ENCODE measurements at regions not wholly inside any gene's neighbourhood (a gene's known extent, or its start where the extent isn't known, plus 50 kb on each side); places are given as distances from the start of the nearest gene placed in this dataset.

DNA sequence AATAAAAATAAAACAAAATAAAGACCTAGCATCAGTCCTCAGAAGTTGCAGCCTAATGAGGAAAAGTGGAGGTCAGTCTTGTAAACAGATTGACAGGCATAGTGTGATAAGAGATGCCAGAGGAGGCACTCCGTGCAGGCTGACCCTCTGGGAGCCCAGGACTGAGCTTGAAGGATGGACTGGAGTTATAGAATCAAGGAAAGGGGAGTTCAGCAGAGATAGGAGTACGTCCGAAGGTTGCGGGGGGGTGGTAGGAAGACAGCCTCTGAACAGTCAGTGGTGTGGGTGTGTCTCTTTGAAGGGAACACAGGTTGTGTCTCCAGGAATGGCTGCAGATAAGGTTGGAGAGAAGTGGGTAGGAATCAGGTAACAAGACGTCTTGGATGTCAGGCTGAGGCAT is 126.1 kb upstream of the CPEB4 start:
- CTCF ChIA-PET, result interaction anchor here (0.6 kb wide), 1 partner anchor 1279 kb away, joined by 3 read pairs; no protein-coding TSS in a partner anchor
- POLR2A ChIA-PET, result no interaction called here
- TF ChIP-seq ZNF629 (tag by site-specific recombination; IDR thresholded peaks at IDR 0.05), result no peak
- no peak for TF ChIP-seq ZNF202 (tag by site-specific recombination; IDR thresholded peaks at IDR 0.05; ENCODE audit: borderline replicate concordance)
- no peak for TF ChIP-seq ZNF544 (tag by site-specific recombination; IDR thresholded peaks at IDR 0.05)
- TF ChIP-seq ZNF19 (tag by site-specific recombination; IDR thresholded peaks at IDR 0.05; ENCODE audit: low read depth), result no peak
- no peak for TF ChIP-seq ZNF654 (tag by site-specific recombination; IDR thresholded peaks at IDR 0.05; ENCODE audit: low read depth)
- no peak for TF ChIP-seq ZNF416 (tag by site-specific recombination; IDR thresholded peaks at IDR 0.05)
- TF ChIP-seq MYNN (tag by site-specific recombination; IDR thresholded peaks at IDR 0.05; ENCODE audit: borderline replicate concordance), result no peak
- TF ChIP-seq ZNF23 (tag by site-specific recombination; IDR thresholded peaks at IDR 0.05; ENCODE audit: borderline replicate concordance), result no peak
- TF ChIP-seq ZNF558 (tag by site-specific recombination; IDR thresholded peaks at IDR 0.05), result no peak
- TF ChIP-seq, protein P1, sequence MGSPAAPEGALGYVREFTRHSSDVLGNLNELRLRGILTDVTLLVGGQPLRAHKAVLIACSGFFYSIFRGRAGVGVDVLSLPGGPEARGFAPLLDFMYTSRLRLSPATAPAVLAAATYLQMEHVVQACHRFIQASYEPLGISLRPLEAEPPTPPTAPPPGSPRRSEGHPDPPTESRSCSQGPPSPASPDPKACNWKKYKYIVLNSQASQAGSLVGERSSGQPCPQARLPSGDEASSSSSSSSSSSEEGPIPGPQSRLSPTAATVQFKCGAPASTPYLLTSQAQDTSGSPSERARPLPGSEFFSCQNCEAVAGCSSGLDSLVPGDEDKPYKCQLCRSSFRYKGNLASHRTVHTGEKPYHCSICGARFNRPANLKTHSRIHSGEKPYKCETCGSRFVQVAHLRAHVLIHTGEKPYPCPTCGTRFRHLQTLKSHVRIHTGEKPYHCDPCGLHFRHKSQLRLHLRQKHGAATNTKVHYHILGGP (tag by site-specific recombination; IDR thresholded peaks at IDR 0.05), result no peak
- H3K36me3 ChIP-seq (ENCODE audit: control insufficient read depth in 2 of 2, insufficient read depth in 1 of 2, low read length in 2 of 2), result no peaks in the 10 kb centered on the region
- H3K4me3 ChIP-seq (ENCODE audit: low read depth, low read length), result no peak overlapping the region
- peaks cover 7% of the 10 kb centered on the region; the same call in 1 of the 2 replicates for H3K4me1 ChIP-seq (ENCODE audit: control insufficient read depth, insufficient read depth, low read length)
- H3K27ac ChIP-seq (ENCODE audit: extremely low read depth, low read depth, low read length), result no peak overlapping the region
- H3K9me3 ChIP-seq (ENCODE audit: control insufficient read depth, insufficient read depth, low read depth, low read length), result no peaks in the 10 kb centered on the region

DNA sequence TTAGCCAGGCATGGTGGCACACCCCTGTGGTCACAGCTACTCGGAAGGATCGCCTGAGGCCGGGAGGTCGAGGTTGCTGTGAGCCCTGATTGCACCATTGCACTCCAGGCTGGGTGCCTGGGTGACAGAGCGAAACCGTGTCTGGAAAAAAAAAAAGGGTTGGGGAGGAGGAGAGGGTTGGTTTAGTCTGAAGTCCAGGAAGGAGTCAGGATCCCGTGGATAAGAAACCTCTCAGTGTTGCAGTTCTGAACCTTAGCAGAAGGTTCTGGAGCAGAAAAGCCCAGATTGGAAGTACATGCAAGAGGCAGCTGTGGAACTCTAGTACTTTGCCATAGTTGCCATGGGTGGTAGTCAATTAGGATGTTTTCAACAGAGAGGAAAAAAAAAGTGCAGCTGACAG is 125.2 kb upstream of the CPEB4 start:
- POLR2A ChIA-PET, result no interaction called here
- Histone ChIP-seq H3K9me3 (ENCODE audit: control insufficient read depth, insufficient read depth, low read depth, low read length) (no peaks in the 10 kb centered on the region), H3K27ac (ENCODE audit: extremely low read depth, low read depth, low read length) (no peak overlapping the region), H3K4me3 (ENCODE audit: low read depth, low read length) (no peak overlapping the region), H3K36me3 (ENCODE audit: control insufficient read depth in 2 of 2, insufficient read depth in 1 of 2, low read length in 2 of 2) (no peaks in the 10 kb centered on the region), H3K4me1 (ENCODE audit: control insufficient read depth, insufficient read depth, low read length) (peaks cover 7% of the 10 kb centered on the region; the same call in 1 of the 2 replicates)
- TF ChIP-seq HOXC10 (CRISPR knock-in tag; IDR thresholded peaks at IDR 0.05) (no peak), ZNF426 (tag by site-specific recombination; IDR thresholded peaks at IDR 0.05) (no peak), ZIC2 (tag by site-specific recombination; IDR thresholded peaks at IDR 0.05) (no peak)
- TF ChIP-seq, protein P2, sequence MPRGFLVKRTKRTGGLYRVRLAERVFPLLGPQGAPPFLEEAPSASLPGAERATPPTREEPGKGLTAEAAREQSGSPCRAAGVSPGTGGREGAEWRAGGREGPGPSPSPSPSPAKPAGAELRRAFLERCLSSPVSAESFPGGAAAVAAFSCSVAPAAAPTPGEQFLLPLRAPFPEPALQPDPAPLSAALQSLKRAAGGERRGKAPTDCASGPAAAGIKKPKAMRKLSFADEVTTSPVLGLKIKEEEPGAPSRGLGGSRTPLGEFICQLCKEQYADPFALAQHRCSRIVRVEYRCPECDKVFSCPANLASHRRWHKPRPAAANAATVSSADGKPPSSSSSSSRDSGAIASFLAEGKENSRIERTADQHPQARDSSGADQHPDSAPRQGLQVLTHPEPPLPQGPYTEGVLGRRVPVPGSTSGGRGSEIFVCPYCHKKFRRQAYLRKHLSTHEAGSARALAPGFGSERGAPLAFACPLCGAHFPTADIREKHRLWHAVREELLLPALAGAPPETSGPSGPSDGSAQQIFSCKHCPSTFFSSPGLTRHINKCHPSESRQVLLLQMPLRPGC (tag by site-specific recombination; IDR thresholded peaks at IDR 0.05), result no peak
- CTCF ChIA-PET, result no interaction called here

DNA sequence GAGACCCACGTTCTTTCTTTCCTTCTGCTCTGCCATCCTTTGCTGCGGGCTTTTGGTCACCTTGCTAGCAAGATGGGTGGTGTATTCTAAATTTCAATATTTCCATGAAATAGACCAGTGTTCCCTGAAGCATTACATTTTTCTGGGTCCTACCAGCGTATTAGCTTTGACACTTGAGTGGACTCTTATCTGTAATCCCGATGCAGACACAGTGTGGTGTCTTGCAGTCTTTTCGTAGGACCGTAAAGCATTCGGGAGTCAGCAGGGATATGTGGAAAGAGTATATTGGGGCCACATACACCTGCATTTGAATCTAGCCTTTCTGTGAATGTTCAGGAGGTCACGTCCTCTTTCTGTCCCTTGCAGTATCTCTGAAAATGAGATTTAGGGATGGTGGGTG is 124.7 kb upstream of the CPEB4 start:
- POLR2A ChIA-PET, result no interaction called here
- H3K4me3 ChIP-seq (ENCODE audit: low read depth, low read length), result no peak overlapping the region
- no peaks in the 10 kb centered on the region for H3K9me3 ChIP-seq (ENCODE audit: control insufficient read depth, insufficient read depth, low read depth, low read length)
- H3K4me1 ChIP-seq (ENCODE audit: control insufficient read depth, insufficient read depth, low read length), result peaks cover 7% of the 10 kb centered on the region; the same call in 1 of the 2 replicates
- CTCF ChIA-PET, result no interaction called here
- no peak overlapping the region for H3K27ac ChIP-seq (ENCODE audit: extremely low read depth, low read depth, low read length)
- no peaks in the 10 kb centered on the region for H3K36me3 ChIP-seq (ENCODE audit: control insufficient read depth in 2 of 2, insufficient read depth in 1 of 2, low read length in 2 of 2)
- no peak for TF ChIP-seq ZBTB17 (tag by site-specific recombination; IDR thresholded peaks at IDR 0.05)
- no peak for TF ChIP-seq ZNF239 (tag by site-specific recombination; IDR thresholded peaks at IDR 0.05)
- no peak for TF ChIP-seq MYNN (tag by site-specific recombination; IDR thresholded peaks at IDR 0.05; ENCODE audit: borderline replicate concordance)
- TF ChIP-seq SP3 (tag by site-specific recombination; IDR thresholded peaks at IDR 0.05), result no peak
- TF ChIP-seq, protein P3, sequence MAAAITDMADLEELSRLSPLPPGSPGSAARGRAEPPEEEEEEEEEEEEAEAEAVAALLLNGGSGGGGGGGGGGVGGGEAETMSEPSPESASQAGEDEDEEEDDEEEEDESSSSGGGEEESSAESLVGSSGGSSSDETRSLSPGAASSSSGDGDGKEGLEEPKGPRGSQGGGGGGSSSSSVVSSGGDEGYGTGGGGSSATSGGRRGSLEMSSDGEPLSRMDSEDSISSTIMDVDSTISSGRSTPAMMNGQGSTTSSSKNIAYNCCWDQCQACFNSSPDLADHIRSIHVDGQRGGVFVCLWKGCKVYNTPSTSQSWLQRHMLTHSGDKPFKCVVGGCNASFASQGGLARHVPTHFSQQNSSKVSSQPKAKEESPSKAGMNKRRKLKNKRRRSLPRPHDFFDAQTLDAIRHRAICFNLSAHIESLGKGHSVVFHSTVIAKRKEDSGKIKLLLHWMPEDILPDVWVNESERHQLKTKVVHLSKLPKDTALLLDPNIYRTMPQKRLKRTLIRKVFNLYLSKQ (tag by site-specific recombination; IDR thresholded peaks at IDR 0.05; ENCODE audit: borderline replicate concordance), result no peak
- TF ChIP-seq ZNF433 (tag by site-specific recombination; IDR thresholded peaks at IDR 0.05; ENCODE audit: low read depth), result no peak
- TF ChIP-seq ZNF664 (tag by site-specific recombination; IDR thresholded peaks at IDR 0.05), result no peak
- TF ChIP-seq KLF1 (tag by site-specific recombination; IDR thresholded peaks at IDR 0.05), result no peak
- TF ChIP-seq ZNF48 (tag by site-specific recombination; IDR thresholded peaks at IDR 0.05), result no peak
- TF ChIP-seq ZNF555 (tag by site-specific recombination; conservative IDR thresholded peaks at IDR 0.05), result no peak
- TF ChIP-seq ZNF138 (tag by site-specific recombination; IDR thresholded peaks at IDR 0.05; ENCODE audit: borderline replicate concordance), result no peak
- no peak for TF ChIP-seq ZNF610 (tag by site-specific recombination; IDR thresholded peaks at IDR 0.05; ENCODE audit: borderline replicate concordance)
- TF ChIP-seq REPIN1 (tag by site-specific recombination; IDR thresholded peaks at IDR 0.05; ENCODE audit: low read depth), result no peak

Data from HEK293 (cell line).